Natural killer cell (primary cell): ENCODE measurements at regions not wholly inside any gene's neighbourhood (a gene's known extent, or its start where the extent isn't known, plus 50 kb on each side); places are given as distances from the start of the nearest gene placed in this dataset.

ENCODE experiments used
- ATAC-seq, 3 donors: fragments of 150-1000 bp in 2 of 3; fragments of 200-7000 bp in 1 of 3; cut with Tn5 transposase; 1 replicate in 1 of 3; 2 replicates in 2 of 3; pipeline ENCODE4 v1.10.0; 2021; ENCODE audit warnings: mild to moderate bottlenecking in 2 of 3, moderate library complexity in 2 of 3
- DNase-seq, 2 donors: peaks; one replicate each; pipeline versions ENCODE4 v3.0.0 to v3.0.0-alpha.2; 2013 to 2021; ENCODE audit warnings: mixed read lengths in 1 of 2
- H3K27ac ChIP-seq: one replicate; pipeline ENCODE4 v1.5.1; 2013; ENCODE audit warnings: mild to moderate bottlenecking, low read length
- H3K27me3 ChIP-seq: one replicate; pipeline ENCODE4 v1.6.1; 2013; ENCODE audit warnings: low read length; ENCODE audit not compliant: control insufficient read depth, insufficient read depth
- H3K36me3 ChIP-seq: one replicate; pipeline ENCODE4 v1.6.1; 2013; ENCODE audit warnings: low read length; ENCODE audit not compliant: control insufficient read depth, insufficient read depth
- H3K4me1 ChIP-seq: one replicate; pipeline ENCODE4 v1.6.1; 2013; ENCODE audit warnings: low read length; ENCODE audit not compliant: control insufficient read depth, insufficient read depth
- H3K4me3 ChIP-seq: one replicate; pipeline ENCODE4 v1.5.1; 2013; ENCODE audit warnings: low read length
- H3K9me3 ChIP-seq: one replicate; pipeline ENCODE4 v1.6.1; 2013; ENCODE audit warnings: low read length; ENCODE audit not compliant: control insufficient read depth, insufficient read depth
- H3K27ac Mint-ChIP-seq, 2 donors: one replicate each; pipeline ENCODE4 v1.8.0; 2022; ENCODE audit warnings: mild to moderate bottlenecking in 2 of 2, mixed read lengths in 2 of 2, moderate library complexity in 1 of 2
- H3K27me3 Mint-ChIP-seq, 2 donors: one replicate each; pipeline ENCODE4 v1.8.0; 2022; ENCODE audit warnings: low read depth in 2 of 2, mixed read lengths in 2 of 2
- H3K36me3 Mint-ChIP-seq: one replicate; pipeline ENCODE4 v1.8.0; 2022; ENCODE audit warnings: mixed read lengths
- H3K4me1 Mint-ChIP-seq, 2 donors: one replicate each; pipeline ENCODE4 v1.8.0; 2022; ENCODE audit warnings: mixed read lengths in 2 of 2
- H3K4me3 Mint-ChIP-seq: one replicate; pipeline ENCODE4 v1.8.0; 2022; ENCODE audit warnings: mild to moderate bottlenecking, moderate library complexity, mixed read lengths
- H3K9me3 Mint-ChIP-seq, 2 donors: one replicate each; pipeline ENCODE4 v1.8.0; 2022; ENCODE audit warnings: mixed read lengths in 2 of 2
- CTCF ChIP-seq: fragments of 200-600 bp; IDR thresholded peaks from one replicate; pipeline ENCODE4 v1.8.0; 2022; ENCODE audit warnings: antibody characterized with exemption
- WGBS: methylation state at CpG from one replicate; pipeline ENCODE4 v1.1.7; 2013; ENCODE audit warnings: missing lambda C conversion rate; ENCODE audit not compliant: insufficient coverage; 5-methylcytosine and 5-hydroxymethylcytosine counted together
- intact Hi-C: fragments of 100-400 bp; cut with micrococcal nuclease; formaldehyde crosslinking; loops from one replicate; pipeline ENCODE4 v1.14.2; 2022

GRCh38 chr12:115801871-115802270, 475.6 kb downstream of the MED13L start:
- H3K9me3 Mint-ChIP-seq: no peaks in the 10 kb centered on the region
- no peak for ATAC-seq
- Histone ChIP-seq H3K4me1 (no peaks in the 10 kb centered on the region), H3K9me3 (no peaks in the 10 kb centered on the region), H3K27me3 (no peaks in the 10 kb centered on the region), H3K4me3 (no peak overlapping the region), H3K36me3 (no peaks in the 10 kb centered on the region), H3K27ac (no peak overlapping the region)
- no peak overlapping the region for H3K4me3 Mint-ChIP-seq
- no peak for TF ChIP-seq CTCF
- WGBS: 63% methylated on average over 3 of the region's 3 CpGs
- no peak for DNase-seq
- intact Hi-C loops: no loop called here
- no peaks in the 10 kb centered on the region for H3K36me3 Mint-ChIP-seq
- no peak overlapping the region for H3K27ac Mint-ChIP-seq
- H3K27me3 Mint-ChIP-seq: peaks cover 0 to 4% of the 10 kb centered on the region in 2 donors
- no peaks in the 10 kb centered on the region for H3K4me1 Mint-ChIP-seq

- Mint-ChIP-seq H3K4me1 (no peaks in the 10 kb centered on the region), H3K27ac (no peak overlapping the region), H3K4me3 (no peak overlapping the region), H3K9me3 (peaks cover 0 to 2% of the 10 kb centered on the region in 2 donors), H3K27me3 (peaks cover 0 to 4% of the 10 kb centered on the region in 2 donors), H3K36me3 (no peaks in the 10 kb centered on the region)
- DNase-seq (no peak), ATAC-seq (no peak)
- no peaks in the 10 kb centered on the region for H3K36me3 ChIP-seq
- TF ChIP-seq CTCF: no peak
- intact Hi-C loops: no loop called here
- H3K9me3 ChIP-seq: no peaks in the 10 kb centered on the region
- H3K27me3 ChIP-seq: no peaks in the 10 kb centered on the region
- no peak overlapping the region for H3K27ac ChIP-seq
- H3K4me1 ChIP-seq: no peaks in the 10 kb centered on the region
- 100% methylated on average over 4 of the region's 4 CpGs for WGBS
- H3K4me3 ChIP-seq: no peak overlapping the region
These were observed 477.9 kb downstream of the MED13L start for GRCh38 chr12:115799610-115800009.

GRCh38 chr12:115798309-115798917, 479.1 kb downstream of the MED13L start:
- ATAC-seq (no peak), DNase-seq (no peak)
- Histone ChIP-seq H3K36me3 (no peaks in the 10 kb centered on the region), H3K27me3 (no peaks in the 10 kb centered on the region), H3K9me3 (no peaks in the 10 kb centered on the region), H3K27ac (no peak overlapping the region), H3K4me1 (no peaks in the 10 kb centered on the region), H3K4me3 (no peak overlapping the region)
- H3K4me3 Mint-ChIP-seq: no peak overlapping the region
- intact Hi-C loops: no loop called here
- peaks cover 0 to 4% of the 10 kb centered on the region in 2 donors for H3K27me3 Mint-ChIP-seq
- TF ChIP-seq CTCF: no peak
- WGBS: 94% methylated on average over 4 of the region's 4 CpGs
- H3K36me3 Mint-ChIP-seq: no peaks in the 10 kb centered on the region
- peaks cover 0 to 4% of the 10 kb centered on the region in 2 donors for H3K9me3 Mint-ChIP-seq
- no peaks in the 10 kb centered on the region for H3K4me1 Mint-ChIP-seq
- no peak overlapping the region for H3K27ac Mint-ChIP-seq

- TF ChIP-seq CTCF: no peak
- Histone ChIP-seq H3K36me3 (no peaks in the 10 kb centered on the region), H3K27me3 (no peaks in the 10 kb centered on the region), H3K9me3 (no peaks in the 10 kb centered on the region), H3K4me1 (no peaks in the 10 kb centered on the region), H3K27ac (no peak overlapping the region), H3K4me3 (no peak overlapping the region)
- Mint-ChIP-seq H3K4me3 (no peak overlapping the region), H3K27ac (no peak overlapping the region), H3K36me3 (no peaks in the 10 kb centered on the region), H3K27me3 (peaks cover 0 to 4% of the 10 kb centered on the region in 2 donors), H3K4me1 (no peaks in the 10 kb centered on the region), H3K9me3 (peaks cover 0 to 4% of the 10 kb centered on the region in 2 donors)
- intact Hi-C loops: no loop called here
- WGBS: 82% methylated on average over 4 of the region's 6 CpGs
- DNase-seq: no peak
- ATAC-seq: no peak
These were observed 482.8 kb downstream of the MED13L start for GRCh38 chr12:115794659-115795081.
